Gastrocnemius medialis (tissue), 4 donors: ENCODE measurements at regions not wholly inside any gene's neighbourhood (a gene's known extent, or its start where the extent isn't known, plus 50 kb on each side); places are given as distances from the start of the nearest gene placed in this dataset.

Experiments used
- CTCF ChIP-seq, 5 experiments: fragments of 450-650 bp in 3 of 5; fragments of 200-600 bp in 2 of 5; sonication (generic) in 2 of 5; IDR thresholded peaks in 4 of 5; conservative IDR thresholded peaks in 1 of 5; 1 replicate in 4 of 5; 2 replicates in 1 of 5; pipeline ENCODE4 v1.5.1; 2016 to 2019; ENCODE audit warnings: antibody characterized with exemption in 5 of 5, mild to moderate bottlenecking in 3 of 5, moderate library complexity in 3 of 5
- POLR2A ChIP-seq, 2 donors: fragments of 450-650 bp; IDR thresholded peaks; one replicate each; pipeline ENCODE4 v1.6.1; 2017; ENCODE audit warnings: antibody characterized with exemption in 2 of 2, mild to moderate bottlenecking in 2 of 2, moderate library complexity in 2 of 2

DNA sequence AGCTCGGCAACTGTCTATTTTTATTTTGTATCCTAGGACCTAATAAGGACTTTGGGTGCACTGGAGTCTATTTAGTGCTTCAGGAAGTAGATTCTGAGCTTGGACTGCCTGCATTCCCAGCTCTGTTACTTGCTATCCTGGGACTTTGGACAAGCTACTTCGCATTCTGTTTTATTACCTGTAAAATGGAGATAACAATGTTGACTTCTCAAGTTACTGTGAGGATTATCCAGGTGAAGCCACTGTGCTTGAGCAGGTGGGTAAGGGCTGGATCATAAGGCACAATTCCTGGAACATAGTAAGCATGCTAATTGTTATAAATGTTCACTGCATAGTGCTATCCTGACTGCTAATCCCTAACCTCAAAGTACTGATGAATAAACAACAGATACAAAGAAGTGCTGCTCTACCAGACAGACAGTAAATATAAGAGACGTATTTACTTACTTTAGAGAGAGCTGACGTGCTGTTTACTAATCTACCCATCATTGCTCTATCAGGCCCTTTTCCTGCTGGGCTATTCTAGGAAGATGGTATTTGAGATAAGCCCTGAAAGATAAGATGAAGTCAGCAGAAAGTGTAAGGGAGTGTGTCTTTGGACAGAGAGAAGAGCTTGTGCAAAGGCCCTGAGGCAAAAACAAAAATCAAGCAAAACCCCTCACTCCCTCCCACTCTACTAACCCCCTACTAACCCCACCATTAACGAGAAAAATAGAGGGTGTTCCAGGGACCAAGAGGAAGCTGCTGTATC, 50.8 kb upstream of the FLT1 start:
- TF ChIP-seq CTCF (IDR thresholded peaks at IDR 0.05 in 4 of 5, conservative IDR thresholded peaks at IDR 0.05 in 1 of 5) (no peak), POLR2A (IDR thresholded peaks at IDR 0.05) (no peak)
